NCI-H146 treated with DMSO at 0.1 percent for 48 hours (cell line): ENCODE measurements at regions not wholly inside any gene's neighbourhood (a gene's known extent, or its start where the extent isn't known, plus 50 kb on each side); places are given as distances from the start of the nearest gene placed in this dataset.

ENCODE experiments used
- DNase-seq: peaks from one replicate; lab custom pipeline; 2025; ENCODE audit not compliant: unreplicated experiment; lab: John Stamatoyannopoulos, UW

DNA sequence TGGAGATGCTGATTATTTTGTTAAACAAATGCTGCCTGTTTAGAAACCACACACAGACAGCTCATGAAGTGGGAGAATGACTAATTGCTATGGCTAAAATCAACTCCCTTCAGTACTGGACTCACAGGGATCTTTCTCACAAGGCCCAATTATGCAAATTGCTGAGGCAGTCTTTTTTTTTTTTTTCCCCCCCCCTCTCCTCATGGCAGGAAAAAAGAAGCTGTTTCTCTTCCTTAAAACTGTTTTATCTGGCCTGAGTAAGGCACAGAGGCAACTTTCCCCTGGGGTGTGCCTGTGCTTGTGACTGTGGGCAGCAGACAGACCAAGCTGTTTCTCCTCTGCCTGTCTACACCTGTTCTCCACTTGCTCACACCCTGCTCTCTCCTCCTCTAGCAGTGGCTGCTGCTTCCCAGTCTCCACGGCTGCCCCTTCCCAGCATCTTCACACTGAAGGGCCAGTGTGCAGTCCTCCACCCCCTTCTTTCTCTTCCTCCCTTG, 65.4 kb upstream of the STEAP1B start:
- no peak for DNase-seq

DNA sequence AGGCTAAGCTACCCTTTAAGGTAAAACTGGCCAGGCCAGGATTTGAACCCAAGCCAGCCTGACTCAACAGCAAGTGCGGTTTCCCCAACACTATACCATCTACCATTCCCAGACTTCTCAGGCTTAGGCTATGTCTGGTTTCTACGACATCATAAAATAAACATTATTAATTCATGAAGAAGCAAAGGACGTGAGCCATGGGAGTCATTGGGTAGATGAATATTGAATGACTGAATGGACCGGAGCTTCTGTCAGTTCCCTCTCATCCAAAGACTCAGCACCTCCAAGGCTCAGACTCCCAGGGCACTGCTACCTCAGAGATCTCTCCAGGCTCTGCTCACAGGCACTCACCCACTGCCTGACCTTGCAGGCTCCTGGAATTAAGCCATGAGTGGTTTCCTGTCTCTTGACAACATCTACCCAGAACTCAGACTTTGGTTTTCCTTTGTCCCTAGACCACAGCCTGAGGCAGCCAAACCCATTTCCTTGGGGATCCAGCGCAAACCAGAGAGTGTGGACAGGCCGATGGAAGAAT, 64.6 kb upstream of the STEAP1B start:
- no peak for DNase-seq

DNA sequence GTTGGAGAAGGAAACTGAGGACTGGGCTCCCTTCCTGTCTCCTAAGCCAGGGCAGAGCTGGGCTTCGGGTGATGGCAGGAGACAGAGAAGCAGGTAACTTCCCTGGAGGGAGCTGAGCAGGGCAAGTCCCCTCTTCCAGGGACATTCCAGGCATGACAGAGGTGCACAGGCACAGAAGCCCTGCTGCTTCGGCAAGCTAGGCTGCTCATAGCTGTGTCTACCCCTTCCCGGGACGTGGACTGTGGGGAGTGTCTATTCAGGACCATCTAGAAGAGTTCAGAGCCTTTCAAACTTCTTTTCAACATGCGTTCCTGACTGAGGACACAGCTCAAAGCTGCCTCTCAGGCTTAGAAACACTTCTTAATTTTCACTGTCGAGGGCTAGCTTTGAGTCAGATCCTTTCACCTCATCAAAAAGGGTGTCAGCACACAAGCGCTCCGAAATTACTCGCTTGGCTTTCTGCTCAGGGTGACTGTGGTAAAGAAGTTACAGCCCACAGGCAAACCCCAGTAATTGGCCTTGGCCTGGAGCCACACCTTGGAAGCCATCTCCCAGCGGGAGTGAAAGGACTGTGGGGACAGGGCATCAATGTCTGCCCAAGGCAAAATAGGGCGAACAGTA, 63.7 kb upstream of the STEAP1B start:
- DNase-seq = peak; percentile 30

DNA sequence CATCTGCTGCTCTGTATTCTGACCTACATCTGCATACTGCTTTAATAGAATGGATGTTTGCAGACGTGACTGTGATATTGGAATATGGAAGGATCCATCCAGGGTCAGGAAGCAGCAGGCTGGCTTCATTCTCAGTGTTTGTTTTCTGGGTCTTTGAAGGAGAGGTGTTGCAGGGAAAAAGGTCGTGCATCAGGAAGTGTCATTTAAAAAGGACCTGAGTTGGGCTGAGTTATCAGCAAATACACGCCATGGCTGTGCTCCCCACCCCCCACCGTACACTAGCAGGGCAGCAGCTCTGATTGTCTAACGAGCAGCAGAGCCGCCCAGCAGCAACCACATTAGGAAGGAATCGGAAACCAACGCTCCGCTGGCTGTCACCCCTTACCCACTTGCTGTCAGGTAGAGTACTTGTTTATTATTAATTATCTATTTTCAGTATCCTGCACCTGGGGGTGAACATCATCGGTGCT, 63.1 kb upstream of the STEAP1B start:
- peak; percentile 36 for DNase-seq

- no peak for DNase-seq
Observed at GRCh38 chr7:22561895-22562593, 62.1 kb upstream of the STEAP1B start.

GRCh38 chr7:22561321-22561811, 61.4 kb upstream of the STEAP1B start:
- DNase-seq = no peak

- DNase-seq = peak; percentile 95
Observed at GRCh38 chr7:22559829-22560489, 60.0 kb upstream of the STEAP1B start.

- no peak for DNase-seq
Observed at GRCh38 chr7:22557167-22557566, 57.2 kb upstream of the STEAP1B start.

DNA sequence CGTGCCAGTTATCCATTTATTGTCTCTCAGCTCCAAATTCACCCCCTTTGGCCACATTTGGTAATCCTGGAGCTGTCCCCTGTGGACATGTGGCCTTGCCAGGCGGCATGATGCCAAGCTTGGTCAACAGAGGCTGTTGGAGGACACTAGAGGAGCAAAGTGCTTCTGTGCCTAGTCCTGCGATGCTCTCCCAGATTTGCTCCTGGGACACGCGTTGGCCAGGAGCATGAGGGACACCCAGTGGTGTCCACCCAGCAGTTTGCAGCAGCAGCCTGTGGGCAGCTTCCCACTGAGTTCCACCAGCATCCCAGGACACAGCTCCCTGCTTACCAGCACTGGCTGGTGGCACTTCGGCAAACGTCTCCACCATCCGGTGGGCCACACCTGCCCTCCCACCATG, 55.5 kb upstream of the STEAP1B start:
- no peak for DNase-seq

DNA sequence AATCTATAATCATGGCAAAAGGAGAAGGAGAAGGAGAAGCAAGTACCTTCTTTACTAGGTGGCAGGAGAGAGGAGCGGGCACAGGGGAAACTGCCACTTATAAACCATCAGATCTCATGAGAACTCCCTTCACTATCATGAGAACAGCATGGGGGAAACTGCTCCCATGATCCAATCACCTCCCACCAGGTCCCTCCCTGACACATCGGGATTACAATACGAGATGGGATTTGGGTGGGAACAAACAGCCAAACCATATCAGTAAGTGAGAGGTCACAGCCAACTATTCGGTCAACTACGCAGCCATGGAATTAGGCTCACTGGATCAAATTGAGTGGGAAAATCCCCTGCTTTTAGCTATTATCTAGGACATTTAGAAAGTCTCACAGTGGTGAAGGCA, 54.2 kb upstream of the STEAP1B start:
- no peak for DNase-seq

GRCh38 chr7:22551768-22552513, 52.0 kb upstream of the STEAP1B start:
- DNase-seq = no peak

DNA sequence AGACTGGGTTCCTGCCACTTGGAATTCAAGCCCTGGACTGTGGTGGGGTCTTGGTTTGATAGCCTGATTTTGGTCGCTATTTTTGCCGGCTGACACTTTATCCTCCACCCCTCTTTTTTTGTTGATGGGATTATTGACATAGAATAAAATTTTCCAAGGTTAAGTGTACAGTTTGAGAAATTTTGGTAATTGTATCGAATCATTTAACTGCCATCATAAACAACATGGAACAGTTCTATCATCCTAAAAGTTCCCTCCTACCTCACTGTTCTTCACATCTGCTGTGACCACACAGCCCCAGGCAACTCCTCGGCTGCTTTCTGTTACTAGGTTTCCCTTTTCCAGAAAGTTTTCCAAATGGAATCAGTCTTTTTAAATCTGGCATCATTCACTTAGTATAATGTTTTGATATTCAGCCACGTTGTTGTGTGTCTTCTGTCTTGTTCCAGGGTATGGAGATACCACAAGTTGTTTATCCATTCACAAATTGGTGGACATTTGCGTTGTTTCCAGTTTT, 50.6 kb upstream of the STEAP1B start:
- no peak for DNase-seq

DNA sequence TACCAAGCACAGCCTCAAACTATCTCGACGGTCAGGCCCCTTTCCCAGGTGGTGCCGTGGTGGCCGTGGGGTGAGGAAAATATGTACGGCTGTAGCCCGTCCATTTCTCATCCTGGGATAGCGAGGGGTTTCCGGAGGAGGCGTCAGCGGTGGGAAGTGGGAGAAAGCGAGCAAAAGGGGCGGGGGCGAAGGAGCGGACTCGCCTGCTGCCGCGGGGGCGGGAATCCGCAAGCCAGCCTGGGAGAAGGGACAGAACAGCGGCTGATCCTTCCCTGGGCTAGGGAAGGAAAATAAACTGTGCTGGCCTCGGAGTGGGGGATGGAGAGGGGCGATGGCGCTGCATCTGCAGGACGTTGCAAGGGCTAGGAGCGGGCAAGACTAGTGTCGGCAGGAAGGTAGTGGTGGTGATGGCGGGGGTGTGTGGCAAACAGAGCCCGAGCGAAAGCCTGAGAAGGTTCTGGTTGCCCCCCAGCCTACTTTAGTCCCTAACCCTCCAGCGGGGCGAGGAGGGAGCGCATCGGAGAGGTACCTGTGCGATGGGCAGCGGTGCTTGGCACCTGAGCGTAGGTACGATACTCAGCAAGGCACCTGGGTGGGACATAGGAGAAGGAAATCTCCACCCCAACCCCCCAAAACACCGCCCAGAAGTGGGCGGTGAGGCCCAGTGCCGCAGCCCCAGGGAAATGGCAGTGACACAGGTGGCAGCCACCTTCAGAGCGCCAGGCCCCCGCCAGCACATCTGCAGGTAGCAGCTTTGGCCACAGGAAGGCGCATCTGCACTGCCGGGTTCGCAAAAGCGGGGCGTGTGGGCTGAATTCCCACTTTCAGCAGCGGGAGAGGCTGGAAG, 49.9 kb upstream of the STEAP1B start:
- peak; percentile 33 for DNase-seq
